HEK293T (cell line): ENCODE measurements at regions not wholly inside any gene's neighbourhood (a gene's known extent, or its start where the extent isn't known, plus 50 kb on each side); places are given as distances from the start of the nearest gene placed in this dataset.

Experiments
- CTCF ChIA-PET: fragments of 350-600 bp; formaldehyde crosslinking; extraction: SDS; loops from one replicate; lab custom pipeline; 2021; ENCODE audit warnings: antibody characterized with exemption, inconsistent platforms; lab: Yijun Ruan, JAX
- POLR2A ChIA-PET: fragments of 350-600 bp; formaldehyde crosslinking; extraction: SDS; loops from one replicate; lab custom pipeline; 2020; ENCODE audit warnings: antibody characterized with exemption, inconsistent platforms; lab: Yijun Ruan, JAX
- DNase-seq: peaks from one replicate; pipeline ENCODE4 v3.0.0; 2012; ENCODE audit warnings: mixed read lengths; ENCODE audit errors: extremely low spot score
- ARNT ChIP-seq: fragments of 450-650 bp; IDR thresholded peaks from 2 replicates; pipeline ENCODE4 v1.6.1; 2017; ENCODE audit warnings: mild to moderate bottlenecking
- BHLHE40 ChIP-seq: fragments of 450-650 bp; IDR thresholded peaks from 2 replicates; pipeline ENCODE4 v1.6.1; 2016; ENCODE audit warnings: mild to moderate bottlenecking, moderate library complexity, borderline replicate concordance
- CTBP1 ChIP-seq: fragments of 450-650 bp; IDR thresholded peaks from 2 replicates; pipeline ENCODE4 v1.6.1; 2016; ENCODE audit warnings: borderline replicate concordance
- ELF4 ChIP-seq: fragments of 450-650 bp; IDR thresholded peaks from 2 replicates; pipeline ENCODE4 v1.6.1; 2017; ENCODE audit warnings: antibody characterized with exemption
- FOXA1 ChIP-seq: fragments of 450-650 bp; IDR thresholded peaks from 2 replicates; pipeline ENCODE4 v1.6.1; 2016; ENCODE audit warnings: mild to moderate bottlenecking
- FOXK2 ChIP-seq: fragments of 450-650 bp; IDR thresholded peaks from 2 replicates; pipeline ENCODE4 v1.6.1; 2016; ENCODE audit warnings: mild to moderate bottlenecking
- FOXM1 ChIP-seq: fragments of 450-650 bp; IDR thresholded peaks from 2 replicates; pipeline ENCODE4 v1.6.1; 2017; ENCODE audit warnings: mild to moderate bottlenecking, borderline replicate concordance
- HDGF ChIP-seq: fragments of 450-650 bp; IDR thresholded peaks from 2 replicates; pipeline ENCODE4 v1.6.1; 2017; ENCODE audit warnings: antibody characterized with exemption, borderline replicate concordance
- L3MBTL2 ChIP-seq: fragments of 450-650 bp; conservative IDR thresholded peaks from 2 replicates; pipeline ENCODE4 v1.6.1; 2016; ENCODE audit warnings: mild to moderate bottlenecking
- LEF1 ChIP-seq: fragments of 450-650 bp; IDR thresholded peaks from 2 replicates; pipeline ENCODE4 v1.6.1; 2017; ENCODE audit warnings: mild to moderate bottlenecking, borderline replicate concordance
- NFRKB ChIP-seq: fragments of 450-650 bp; IDR thresholded peaks from 2 replicates; pipeline ENCODE4 v1.6.1; 2016; ENCODE audit warnings: mild to moderate bottlenecking, moderate library complexity
- SP1 ChIP-seq: fragments of 450-650 bp; IDR thresholded peaks from 2 replicates; pipeline ENCODE4 v1.6.1; 2017
- SUZ12 ChIP-seq: fragments of 450-650 bp; IDR thresholded peaks from 2 replicates; pipeline ENCODE4 v1.6.1; 2016; ENCODE audit warnings: mild to moderate bottlenecking
- TARDBP ChIP-seq: fragments of 450-650 bp; IDR thresholded peaks from 2 replicates; pipeline ENCODE4 v1.6.1; 2016
- ZNF384 ChIP-seq: fragments of 450-650 bp; IDR thresholded peaks from 2 replicates; pipeline ENCODE4 v1.6.1; 2016
- TF ChIP-seq, protein P1 (sequence below): fragments of 450-650 bp; IDR thresholded peaks from 2 replicates; pipeline ENCODE4 v1.6.1; 2016

DNA sequence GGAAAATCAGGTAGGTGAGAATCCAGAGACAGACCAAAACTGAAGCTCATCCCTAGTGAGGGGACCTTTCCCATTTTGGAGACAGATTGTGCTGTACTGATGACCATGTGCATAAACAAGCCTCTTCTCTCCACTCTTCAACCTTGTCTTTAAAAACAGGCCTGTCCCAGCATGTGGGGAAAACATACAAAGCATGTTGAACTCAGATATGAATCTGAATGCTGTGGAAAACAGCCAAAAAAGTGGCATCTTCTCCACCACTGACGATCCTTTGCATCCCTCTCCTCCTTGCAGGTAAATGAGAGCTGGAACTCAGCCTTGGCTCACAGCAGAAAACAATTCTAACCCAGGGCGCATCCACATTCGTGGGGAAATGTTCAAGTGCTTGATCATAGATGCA, 123.7 kb upstream of the FOXQ1 start:
- DNase-seq = no peak
- ChIA-PET POLR2A (no interaction called here), CTCF (no interaction called here)
- TF ChIP-seq L3MBTL2 (no peak), FOXK2 (no peak), ZNF384 (no peak), SP1 (no peak), ELF4 (no peak)
- TF ChIP-seq, protein P1, sequence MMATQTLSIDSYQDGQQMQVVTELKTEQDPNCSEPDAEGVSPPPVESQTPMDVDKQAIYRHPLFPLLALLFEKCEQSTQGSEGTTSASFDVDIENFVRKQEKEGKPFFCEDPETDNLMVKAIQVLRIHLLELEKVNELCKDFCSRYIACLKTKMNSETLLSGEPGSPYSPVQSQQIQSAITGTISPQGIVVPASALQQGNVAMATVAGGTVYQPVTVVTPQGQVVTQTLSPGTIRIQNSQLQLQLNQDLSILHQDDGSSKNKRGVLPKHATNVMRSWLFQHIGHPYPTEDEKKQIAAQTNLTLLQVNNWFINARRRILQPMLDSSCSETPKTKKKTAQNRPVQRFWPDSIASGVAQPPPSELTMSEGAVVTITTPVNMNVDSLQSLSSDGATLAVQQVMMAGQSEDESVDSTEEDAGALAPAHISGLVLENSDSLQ = no peak

GRCh38 chr6:1187293-1188131, 124.4 kb upstream of the FOXQ1 start:
- CTCF ChIA-PET = no interaction called here

GRCh38 chr6:1184318-1184717, 127.6 kb upstream of the FOXQ1 start:
- POLR2A ChIA-PET = no interaction called here
- CTCF ChIA-PET = no interaction called here
- TF ChIP-seq FOXK2 (no peak), HDGF (no peak), ELF4 (no peak)
- DNase-seq = no peak

More at GRCh38 chr6:1187293-1188131, 124.4 kb upstream of the FOXQ1 start:
- TF ChIP-seq ARNT (no peak), FOXM1 (no peak), SP1 (no peak), HDGF (no peak), ZNF384 (no peak), ELF4 (no peak), NFRKB (no peak), BHLHE40 (no peak), FOXK2 (no peak)
- POLR2A ChIA-PET = no interaction called here
- no peak for DNase-seq

GRCh38 chr6:1182722-1183521, 129.0 kb upstream of the FOXQ1 start:
- no peak for TF ChIP-seq HDGF
- TF ChIP-seq SP1 = no peak
- TF ChIP-seq LEF1 = no peak
- TF ChIP-seq ARNT = no peak
- TF ChIP-seq ELF4 = no peak
- no peak for TF ChIP-seq FOXK2
- no peak for TF ChIP-seq FOXA1
- no peak for TF ChIP-seq NFRKB
- no peak for TF ChIP-seq TARDBP
- no peak for TF ChIP-seq BHLHE40
- TF ChIP-seq, protein P1 = no peak
- no peak for TF ChIP-seq SUZ12
- no peak for TF ChIP-seq FOXM1
- no peak for TF ChIP-seq L3MBTL2
- no peak for TF ChIP-seq ZNF384
- TF ChIP-seq CTBP1 = no peak
- CTCF ChIA-PET = interaction anchor here (0.9 kb wide), 1 partner anchor 13 kb away, joined by 4 read pairs; no protein-coding TSS in a partner anchor
- DNase-seq = no peak
- POLR2A ChIA-PET = no interaction called here

DNA sequence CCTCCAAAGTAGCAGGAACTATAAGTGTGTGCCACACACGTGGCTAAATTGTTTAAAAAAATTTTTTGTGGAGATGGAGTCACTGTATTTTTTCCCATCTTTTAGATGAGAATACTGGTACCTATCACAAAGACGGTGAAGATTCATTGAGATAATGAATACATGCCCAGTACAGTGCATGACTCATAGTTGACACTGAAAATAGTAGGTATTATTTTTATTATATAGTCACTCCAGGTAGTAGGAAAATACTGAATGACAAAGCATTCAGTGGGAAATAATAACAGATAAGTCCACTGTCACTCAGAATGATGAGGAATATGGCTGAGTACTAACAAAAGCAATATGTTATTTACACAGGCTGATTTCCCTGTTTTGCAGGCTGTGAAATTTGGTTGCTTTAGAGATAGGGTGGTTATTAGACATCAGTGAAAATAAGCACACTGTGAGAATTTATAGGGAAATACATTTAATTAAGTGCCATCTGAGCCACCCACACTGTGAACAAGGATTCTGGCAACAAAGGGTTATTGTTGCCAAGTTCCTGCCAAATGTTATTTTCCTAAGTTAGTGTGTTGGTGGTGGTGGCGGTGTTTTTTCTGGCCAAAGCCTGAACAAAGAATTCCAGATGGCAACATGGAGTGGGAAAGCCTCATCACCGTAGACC, 129.8 kb upstream of the FOXQ1 start:
- DNase-seq = no peak
- POLR2A ChIA-PET = interaction anchor here (0.6 kb wide), 1 partner anchor 77 kb away, joined by 4 read pairs; no protein-coding TSS in a partner anchor

More for the DNA sequence above, 129.8 kb upstream of the FOXQ1 start:
- TF ChIP-seq ZNF384 (no peak), LEF1 (no peak), NFRKB (no peak), FOXK2 (no peak), CTBP1 (no peak), SUZ12 (no peak), ARNT (no peak), BHLHE40 (no peak), FOXA1 (no peak), HDGF (no peak), ELF4 (no peak), TARDBP (no peak), SP1 (no peak), L3MBTL2 (no peak), FOXM1 (no peak)
- TF ChIP-seq, protein P1 = no peak
- CTCF ChIA-PET = interaction anchor here (0.9 kb wide), 1 partner anchor 12 kb away, joined by 4 read pairs; no protein-coding TSS in a partner anchor
